ENCODE measurements at regions not wholly inside any gene's neighbourhood (a gene's known extent, or its start where the extent isn't known, plus 50 kb on each side); places are given as distances from the start of the nearest gene placed in this dataset.

DNA sequence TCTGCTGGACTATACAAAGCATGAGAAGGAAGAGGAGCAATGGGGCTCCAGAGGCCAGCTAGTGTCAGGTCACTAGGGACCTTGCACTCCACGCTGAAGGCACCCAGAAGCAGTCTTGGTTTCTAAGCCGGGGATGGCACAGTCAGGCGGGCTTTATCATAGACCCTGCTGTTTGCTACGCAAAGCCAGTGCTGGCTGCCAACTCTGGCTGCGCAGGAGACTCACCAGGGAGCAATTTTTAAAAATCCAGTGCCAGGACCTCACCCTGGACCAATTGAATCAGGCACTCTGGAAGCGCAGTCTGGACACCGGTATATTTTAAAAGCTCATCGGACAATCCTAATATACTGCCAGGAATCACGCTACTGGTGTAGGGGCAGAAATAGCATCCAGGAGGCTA is 368.5 kb upstream of the XYLT1 start:
- no peaks in the 10 kb centered on the region for H3K36me3 ChIP-seq (ENCODE audit: control insufficient read depth in 4 of 4, insufficient read depth in 4 of 4, low read length in 3 of 4)
- WGBS (ENCODE audit: insufficient coverage): 95% methylated on average over 9 of the region's 9 CpGs
- no peaks in the 10 kb centered on the region for H3K4me1 ChIP-seq (ENCODE audit: control extremely low read depth in 1 of 4, control insufficient read depth in 4 of 4, insufficient read depth in 4 of 4, low read length in 3 of 4)
- DNase-seq: no peak
- POLR2A ChIA-PET: no interaction called here
- H3K9me3 ChIP-seq (ENCODE audit: control extremely low read depth in 1 of 5, control insufficient read depth in 4 of 5, insufficient read depth in 2 of 5, low read depth in 1 of 5, low read length in 4 of 5): no peaks in the 10 kb centered on the region
- peaks cover 0 to 13% (median 0%) of the 10 kb centered on the region in 5 experiments for H3K27me3 ChIP-seq (replicated peaks in 2 of 5; ENCODE audit: control insufficient read depth in 4 of 5, insufficient read depth in 5 of 5, low read length in 4 of 5)
- H3K27ac ChIP-seq (ENCODE audit: insufficient read depth in 1 of 2, low read depth in 1 of 2, low read length in 2 of 2, poor library complexity in 1 of 2, severe bottlenecking in 2 of 2): no peak overlapping the region
- CTCF ChIA-PET: no interaction called here
- no peak overlapping the region for H3K4me3 ChIP-seq (ENCODE audit: control insufficient read depth in 1 of 7, extremely low read depth in 1 of 7, insufficient read depth in 4 of 7, low read depth in 2 of 7, low read length in 6 of 7)

DNA sequence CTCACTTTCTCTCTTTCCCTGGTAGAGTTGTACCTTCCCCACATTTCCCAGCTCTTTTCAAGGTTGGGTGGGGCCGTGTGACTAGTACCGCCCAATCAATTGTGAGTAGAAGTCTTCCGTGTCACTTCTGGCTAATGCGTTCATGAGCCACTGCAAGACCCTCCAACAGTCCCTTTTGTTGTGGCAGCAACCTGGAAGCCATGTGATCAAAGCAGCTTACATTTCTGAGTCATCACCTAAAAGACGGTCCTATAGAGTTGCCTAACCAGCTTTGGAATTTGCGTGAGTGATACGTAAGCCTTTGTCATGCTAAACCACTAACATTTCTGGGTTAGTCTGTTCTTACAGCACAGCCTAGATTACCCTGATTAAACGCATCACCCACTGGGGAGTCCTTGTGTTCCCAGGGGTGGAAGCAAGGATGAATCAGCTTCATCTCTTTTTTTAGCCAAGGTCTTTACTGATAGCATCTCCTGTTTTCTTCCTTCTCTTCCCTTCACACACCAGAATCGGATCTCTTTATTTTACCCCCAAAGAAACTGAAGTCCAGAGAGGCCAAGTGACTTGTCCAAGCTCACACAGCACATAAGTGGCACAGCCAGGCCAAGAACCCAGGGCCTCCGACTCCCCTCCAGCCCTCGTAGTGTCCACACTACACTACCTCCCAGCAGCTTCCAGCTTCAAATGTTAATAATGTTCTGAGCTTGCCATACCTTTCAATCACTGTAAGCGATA is 366.3 kb upstream of the XYLT1 start:
- Histone ChIP-seq H3K4me3 (ENCODE audit: control insufficient read depth in 1 of 7, extremely low read depth in 1 of 7, insufficient read depth in 4 of 7, low read depth in 2 of 7, low read length in 6 of 7) (no peak overlapping the region), H3K9me3 (ENCODE audit: control extremely low read depth in 1 of 5, control insufficient read depth in 4 of 5, insufficient read depth in 2 of 5, low read depth in 1 of 5, low read length in 4 of 5) (no peaks in the 10 kb centered on the region), H3K27ac (ENCODE audit: insufficient read depth in 1 of 2, low read depth in 1 of 2, low read length in 2 of 2, poor library complexity in 1 of 2, severe bottlenecking in 2 of 2) (no peak overlapping the region), H3K4me1 (ENCODE audit: control extremely low read depth in 1 of 4, control insufficient read depth in 4 of 4, insufficient read depth in 4 of 4, low read length in 3 of 4) (no peaks in the 10 kb centered on the region), H3K27me3 (replicated peaks in 2 of 5; ENCODE audit: control insufficient read depth in 4 of 5, insufficient read depth in 5 of 5, low read length in 4 of 5) (peaks cover 0 to 13% (median 0%) of the 10 kb centered on the region in 5 experiments), H3K36me3 (ENCODE audit: control insufficient read depth in 4 of 4, insufficient read depth in 4 of 4, low read length in 3 of 4) (no peaks in the 10 kb centered on the region)
- 80% methylated on average over 12 of the region's 12 CpGs for WGBS (ENCODE audit: insufficient coverage)
- CTCF ChIA-PET: interaction anchor here (0.9 kb wide), 1 partner anchor 35 kb away, joined by 3 read pairs; no protein-coding TSS in a partner anchor
- POLR2A ChIA-PET: no interaction called here
- DNase-seq: peak in 1 of 3 donors; percentile 3

- Histone ChIP-seq H3K27ac (ENCODE audit: insufficient read depth in 1 of 2, low read depth in 1 of 2, low read length in 2 of 2, poor library complexity in 1 of 2, severe bottlenecking in 2 of 2) (no peak overlapping the region), H3K4me1 (ENCODE audit: control extremely low read depth in 1 of 4, control insufficient read depth in 4 of 4, insufficient read depth in 4 of 4, low read length in 3 of 4) (no peaks in the 10 kb centered on the region), H3K9me3 (ENCODE audit: control extremely low read depth in 1 of 5, control insufficient read depth in 4 of 5, insufficient read depth in 2 of 5, low read depth in 1 of 5, low read length in 4 of 5) (no peaks in the 10 kb centered on the region), H3K4me3 (ENCODE audit: control insufficient read depth in 1 of 7, extremely low read depth in 1 of 7, insufficient read depth in 4 of 7, low read depth in 2 of 7, low read length in 6 of 7) (no peak overlapping the region), H3K36me3 (ENCODE audit: control insufficient read depth in 4 of 4, insufficient read depth in 4 of 4, low read length in 3 of 4) (no peaks in the 10 kb centered on the region), H3K27me3 (replicated peaks in 2 of 5; ENCODE audit: control insufficient read depth in 4 of 5, insufficient read depth in 5 of 5, low read length in 4 of 5) (peaks cover 0 to 13% (median 0%) of the 10 kb centered on the region in 5 experiments)
- 66% methylated on average over 3 of the region's 4 CpGs for WGBS (ENCODE audit: insufficient coverage)
- ChIA-PET CTCF (interaction anchor here (1.7 kb wide), 1 partner anchor 8 kb away, joined by 3 read pairs; no protein-coding TSS in a partner anchor), POLR2A (no interaction called here)
- DNase-seq: no peak
Measured at GRCh38 chr16:17835118-17835876, 364.5 kb upstream of the XYLT1 start.

DNA sequence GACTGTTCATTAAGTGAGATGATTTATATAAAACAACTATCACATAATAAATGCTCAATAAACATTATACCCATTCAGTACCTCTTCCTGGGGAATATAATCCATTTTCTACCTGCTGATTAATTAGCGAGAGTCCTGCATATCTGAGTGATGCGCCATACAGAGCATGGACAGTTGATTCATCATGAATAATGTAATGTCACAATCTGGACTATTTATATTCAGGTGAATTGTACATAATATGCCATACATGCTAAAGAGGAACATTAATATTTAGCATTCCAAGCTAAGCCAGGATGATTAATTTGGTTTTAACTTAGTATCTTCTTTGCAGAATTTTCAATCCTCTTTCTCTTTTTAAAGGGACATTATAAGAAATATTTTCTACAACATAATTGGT is 362.0 kb upstream of the XYLT1 start:
- no CpG with 5 or more reads among the region's 2 CpGs for WGBS (ENCODE audit: insufficient coverage)
- no peak for DNase-seq
- H3K27ac ChIP-seq (ENCODE audit: insufficient read depth in 1 of 2, low read depth in 1 of 2, low read length in 2 of 2, poor library complexity in 1 of 2, severe bottlenecking in 2 of 2): no peak overlapping the region
- H3K36me3 ChIP-seq (ENCODE audit: control insufficient read depth in 4 of 4, insufficient read depth in 4 of 4, low read length in 3 of 4): no peaks in the 10 kb centered on the region
- no peak overlapping the region for H3K4me3 ChIP-seq (ENCODE audit: control insufficient read depth in 1 of 7, extremely low read depth in 1 of 7, insufficient read depth in 4 of 7, low read depth in 2 of 7, low read length in 6 of 7)
- H3K4me1 ChIP-seq (ENCODE audit: control extremely low read depth in 1 of 4, control insufficient read depth in 4 of 4, insufficient read depth in 4 of 4, low read length in 3 of 4): no peaks in the 10 kb centered on the region
- ChIA-PET CTCF (no interaction called here), POLR2A (no interaction called here)
- peaks cover 0 to 13% (median 0%) of the 10 kb centered on the region in 5 experiments for H3K27me3 ChIP-seq (replicated peaks in 2 of 5; ENCODE audit: control insufficient read depth in 4 of 5, insufficient read depth in 5 of 5, low read length in 4 of 5)
- H3K9me3 ChIP-seq (ENCODE audit: control extremely low read depth in 1 of 5, control insufficient read depth in 4 of 5, insufficient read depth in 2 of 5, low read depth in 1 of 5, low read length in 4 of 5): no peaks in the 10 kb centered on the region

DNA sequence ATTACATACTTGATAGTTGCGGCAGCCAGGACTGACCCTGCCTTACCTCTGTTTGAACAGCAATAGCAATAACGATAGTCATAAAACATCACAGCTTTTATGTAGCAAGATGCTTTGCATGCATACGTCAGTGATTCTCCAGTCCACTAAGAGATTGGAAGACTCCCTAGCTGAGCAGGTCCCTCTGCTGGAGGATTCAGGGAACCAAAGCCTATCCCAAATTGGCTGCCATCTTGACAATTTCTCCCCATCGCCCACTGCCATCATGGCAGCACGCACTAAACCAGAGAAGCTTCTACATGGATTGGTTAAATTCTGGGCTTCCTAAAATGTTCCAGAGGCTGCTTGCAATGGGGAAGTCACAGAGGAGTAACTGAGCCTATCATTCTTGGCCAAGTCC is 360.6 kb upstream of the XYLT1 start:
- DNase-seq: no peak
- Histone ChIP-seq H3K27ac (ENCODE audit: insufficient read depth in 1 of 2, low read depth in 1 of 2, low read length in 2 of 2, poor library complexity in 1 of 2, severe bottlenecking in 2 of 2) (no peak overlapping the region), H3K27me3 (replicated peaks in 2 of 5; ENCODE audit: control insufficient read depth in 4 of 5, insufficient read depth in 5 of 5, low read length in 4 of 5) (peaks cover 0 to 4% (median 0%) of the 10 kb centered on the region in 5 experiments), H3K9me3 (ENCODE audit: control extremely low read depth in 1 of 5, control insufficient read depth in 4 of 5, insufficient read depth in 2 of 5, low read depth in 1 of 5, low read length in 4 of 5) (no peaks in the 10 kb centered on the region), H3K36me3 (ENCODE audit: control insufficient read depth in 4 of 4, insufficient read depth in 4 of 4, low read length in 3 of 4) (no peaks in the 10 kb centered on the region), H3K4me3 (ENCODE audit: control insufficient read depth in 1 of 7, extremely low read depth in 1 of 7, insufficient read depth in 4 of 7, low read depth in 2 of 7, low read length in 6 of 7) (no peak overlapping the region), H3K4me1 (ENCODE audit: control extremely low read depth in 1 of 4, control insufficient read depth in 4 of 4, insufficient read depth in 4 of 4, low read length in 3 of 4) (no peaks in the 10 kb centered on the region)
- POLR2A ChIA-PET: no interaction called here
- WGBS (ENCODE audit: insufficient coverage): 98% methylated on average over 5 of the region's 5 CpGs
- CTCF ChIA-PET: interaction anchor here (0.5 kb wide), 1 partner anchor 94 kb away, joined by 3 read pairs; no protein-coding TSS in a partner anchor

DNA sequence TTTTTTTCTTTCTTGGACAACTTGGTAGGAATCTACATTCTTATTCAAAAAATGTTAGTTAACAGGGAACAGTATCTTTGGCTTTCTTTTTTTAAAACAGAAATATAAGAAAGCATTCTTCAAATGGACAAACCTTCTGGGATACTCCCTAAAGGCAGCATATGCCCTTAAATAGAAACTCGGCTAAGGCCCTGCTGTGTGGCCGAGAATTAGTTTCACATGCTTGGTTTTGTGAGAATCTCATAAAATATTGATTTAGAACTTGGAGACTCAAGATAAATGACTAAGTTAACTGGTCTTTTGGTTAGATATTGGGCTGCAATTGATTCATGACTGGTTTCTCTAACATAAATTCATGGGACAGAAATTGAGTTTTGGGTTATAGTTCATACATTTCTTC is 359.9 kb upstream of the XYLT1 start:
- Histone ChIP-seq H3K27ac (ENCODE audit: insufficient read depth in 1 of 2, low read depth in 1 of 2, low read length in 2 of 2, poor library complexity in 1 of 2, severe bottlenecking in 2 of 2) (no peak overlapping the region), H3K36me3 (ENCODE audit: control insufficient read depth in 4 of 4, insufficient read depth in 4 of 4, low read length in 3 of 4) (no peaks in the 10 kb centered on the region), H3K27me3 (replicated peaks in 2 of 5; ENCODE audit: control insufficient read depth in 4 of 5, insufficient read depth in 5 of 5, low read length in 4 of 5) (peaks cover 0 to 3% (median 0%) of the 10 kb centered on the region in 5 experiments), H3K9me3 (ENCODE audit: control extremely low read depth in 1 of 5, control insufficient read depth in 4 of 5, insufficient read depth in 2 of 5, low read depth in 1 of 5, low read length in 4 of 5) (no peaks in the 10 kb centered on the region), H3K4me1 (ENCODE audit: control extremely low read depth in 1 of 4, control insufficient read depth in 4 of 4, insufficient read depth in 4 of 4, low read length in 3 of 4) (no peaks in the 10 kb centered on the region), H3K4me3 (ENCODE audit: control insufficient read depth in 1 of 7, extremely low read depth in 1 of 7, insufficient read depth in 4 of 7, low read depth in 2 of 7, low read length in 6 of 7) (no peak overlapping the region)
- POLR2A ChIA-PET: no interaction called here
- DNase-seq: no peak
- WGBS (ENCODE audit: insufficient coverage): 100% methylated on average over 1 of the region's 2 CpGs
- CTCF ChIA-PET: interaction anchor here (0.5 kb wide), 1 partner anchor 94 kb away, joined by 3 read pairs; no protein-coding TSS in a partner anchor

DNA sequence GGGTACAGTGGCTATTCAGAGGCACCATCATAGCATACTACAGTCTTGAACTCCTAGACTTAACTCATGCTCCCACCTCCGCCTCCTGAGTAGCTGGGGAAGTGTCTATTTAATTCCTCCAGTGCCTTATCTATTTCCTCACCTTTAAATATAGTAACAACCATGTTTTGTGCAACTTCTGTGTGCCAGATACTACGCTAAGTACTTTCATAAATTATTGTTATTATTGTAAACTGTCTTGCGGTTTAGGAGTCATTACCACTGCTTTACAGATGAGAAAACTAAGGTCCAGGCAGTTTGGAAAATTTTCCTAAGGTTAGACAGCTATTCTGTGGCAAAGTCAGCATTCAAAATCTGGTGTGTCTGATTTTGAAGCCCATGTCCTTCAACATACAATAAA is 359.1 kb upstream of the XYLT1 start:
- Histone ChIP-seq H3K4me1 (ENCODE audit: control extremely low read depth in 1 of 4, control insufficient read depth in 4 of 4, insufficient read depth in 4 of 4, low read length in 3 of 4) (no peaks in the 10 kb centered on the region), H3K9me3 (ENCODE audit: control extremely low read depth in 1 of 5, control insufficient read depth in 4 of 5, insufficient read depth in 2 of 5, low read depth in 1 of 5, low read length in 4 of 5) (no peaks in the 10 kb centered on the region), H3K27me3 (replicated peaks in 2 of 5; ENCODE audit: control insufficient read depth in 4 of 5, insufficient read depth in 5 of 5, low read length in 4 of 5) (peaks cover 0 to 3% (median 0%) of the 10 kb centered on the region in 5 experiments), H3K27ac (ENCODE audit: insufficient read depth in 1 of 2, low read depth in 1 of 2, low read length in 2 of 2, poor library complexity in 1 of 2, severe bottlenecking in 2 of 2) (no peak overlapping the region), H3K36me3 (ENCODE audit: control insufficient read depth in 4 of 4, insufficient read depth in 4 of 4, low read length in 3 of 4) (no peaks in the 10 kb centered on the region), H3K4me3 (ENCODE audit: control insufficient read depth in 1 of 7, extremely low read depth in 1 of 7, insufficient read depth in 4 of 7, low read depth in 2 of 7, low read length in 6 of 7) (no peak overlapping the region)
- CTCF ChIA-PET: no interaction called here
- no CpG with 5 or more reads among the region's 3 CpGs for WGBS (ENCODE audit: insufficient coverage)
- no peak for DNase-seq
- POLR2A ChIA-PET: no interaction called here
